ENCODE measurements at regions not wholly inside any gene's neighbourhood (a gene's known extent, or its start where the extent isn't known, plus 50 kb on each side); places are given as distances from the start of the nearest gene placed in this dataset.
A peak's percentile ranks its signal among the peaks of the same experiment; 100 is the strongest.
"Not testable (repeated sequence)": the region's sequence is repeated elsewhere in the genome, so short reads cannot be mapped to it uniquely, and the experiment has no call there.

DNA sequence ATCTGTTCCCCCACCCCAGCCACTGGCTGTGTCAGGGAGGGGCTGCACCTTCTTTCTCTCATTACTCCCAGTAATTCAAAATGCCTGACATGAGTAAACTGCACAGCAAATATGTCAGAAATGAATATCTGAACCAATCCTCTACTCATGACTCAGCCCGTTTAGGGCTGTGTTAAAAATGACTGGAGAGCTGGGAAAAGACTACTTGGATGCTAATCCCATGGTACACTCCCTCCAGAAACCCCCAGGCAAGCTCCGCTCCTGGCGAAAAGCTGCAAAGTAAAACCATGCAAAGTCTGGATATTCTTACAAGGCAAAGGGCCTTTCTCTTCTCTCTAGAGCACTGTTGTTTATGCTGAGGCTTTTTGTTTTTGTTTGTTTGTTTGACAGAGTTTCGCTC is 448.1 kb upstream of the DYNLRB2 start:
- H3K56ac ChIP-seq (ENCODE audit: insufficient read length, low read depth, low read length): no peak overlapping the region
- H3T11ph ChIP-seq (ENCODE audit: low read length): no peak overlapping the region
- no peaks in the 10 kb centered on the region for H3K27me3 ChIP-seq (ENCODE audit: insufficient read depth, low read length)
- no peaks in the 10 kb centered on the region for H3K23me2 ChIP-seq (ENCODE audit: insufficient read length, low read depth, low read length, poor library complexity, severe bottlenecking)
- H3K4me1 Mint-ChIP-seq: peaks cover 6 to 13% of the 10 kb centered on the region in 2 experiments
- no peak overlapping the region for H3K18ac ChIP-seq (ENCODE audit: insufficient read length, low read depth, low read length)
- H3K4me3 Mint-ChIP-seq: no peak overlapping the region
- no peak overlapping the region for H4K8ac ChIP-seq (replicated peaks; ENCODE audit: insufficient read length, low read depth, low read length)
- no peak overlapping the region for H2AK5ac ChIP-seq (ENCODE audit: insufficient read length, low read length)
- H2BK12ac ChIP-seq (ENCODE audit: insufficient read length, low read depth, low read length): no peak overlapping the region
- H2BK15ac ChIP-seq (ENCODE audit: low read depth, low read length): no peak overlapping the region
- no peak for DNase-seq
- TF ChIP-seq, protein P1, sequence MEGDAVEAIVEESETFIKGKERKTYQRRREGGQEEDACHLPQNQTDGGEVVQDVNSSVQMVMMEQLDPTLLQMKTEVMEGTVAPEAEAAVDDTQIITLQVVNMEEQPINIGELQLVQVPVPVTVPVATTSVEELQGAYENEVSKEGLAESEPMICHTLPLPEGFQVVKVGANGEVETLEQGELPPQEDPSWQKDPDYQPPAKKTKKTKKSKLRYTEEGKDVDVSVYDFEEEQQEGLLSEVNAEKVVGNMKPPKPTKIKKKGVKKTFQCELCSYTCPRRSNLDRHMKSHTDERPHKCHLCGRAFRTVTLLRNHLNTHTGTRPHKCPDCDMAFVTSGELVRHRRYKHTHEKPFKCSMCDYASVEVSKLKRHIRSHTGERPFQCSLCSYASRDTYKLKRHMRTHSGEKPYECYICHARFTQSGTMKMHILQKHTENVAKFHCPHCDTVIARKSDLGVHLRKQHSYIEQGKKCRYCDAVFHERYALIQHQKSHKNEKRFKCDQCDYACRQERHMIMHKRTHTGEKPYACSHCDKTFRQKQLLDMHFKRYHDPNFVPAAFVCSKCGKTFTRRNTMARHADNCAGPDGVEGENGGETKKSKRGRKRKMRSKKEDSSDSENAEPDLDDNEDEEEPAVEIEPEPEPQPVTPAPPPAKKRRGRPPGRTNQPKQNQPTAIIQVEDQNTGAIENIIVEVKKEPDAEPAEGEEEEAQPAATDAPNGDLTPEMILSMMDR (conservative IDR thresholded peaks at IDR 0.05): no peak
- H3K23ac ChIP-seq (ENCODE audit: insufficient read length, low read depth, low read length): no peak overlapping the region
- H3K79me2 ChIP-seq (ENCODE audit: insufficient read depth, low read length): no peaks in the 10 kb centered on the region
- H2BK5ac ChIP-seq (ENCODE audit: insufficient read length, low read length): no peak overlapping the region
- no peak overlapping the region for H3K4me2 ChIP-seq (ENCODE audit: insufficient read depth, insufficient read length, low read length)
- peaks cover 5% of the 10 kb centered on the region for H3K9me3 ChIP-seq (ENCODE audit: control insufficient read depth, low read depth, low read length)
- H3K27ac Mint-ChIP-seq: no peak overlapping the region
- peaks cover 6 to 10% of the 10 kb centered on the region in 2 experiments; a peak in 4 of 5 replicates for H3K9me3 Mint-ChIP-seq
- peaks cover 2% of the 10 kb centered on the region; the same call in 1 of the 2 replicates for H3K27me3 Mint-ChIP-seq (ENCODE audit: low read depth)
- no peaks in the 10 kb centered on the region for H4K20me1 ChIP-seq (ENCODE audit: control insufficient read depth, insufficient read depth, insufficient read length)
- H2BK120ac ChIP-seq (ENCODE audit: low read depth, low read length, poor library complexity, severe bottlenecking): no peak overlapping the region
- H4K5ac ChIP-seq (ENCODE audit: insufficient read length, low read depth, low read length): no peak overlapping the region
- no peaks in the 10 kb centered on the region for H3K4me1 ChIP-seq (ENCODE audit: insufficient read depth, low read length)
- H2BK20ac ChIP-seq (ENCODE audit: low read depth, low read length, poor library complexity, severe bottlenecking): no peak overlapping the region
- H3K4ac ChIP-seq (ENCODE audit: low read depth, low read length): no peak overlapping the region
- no peak overlapping the region for H2AFZ ChIP-seq (ENCODE audit: low read length)
- H3K36me3 Mint-ChIP-seq (ENCODE audit: insufficient read depth in 1 of 3, low read depth in 3 of 3): peaks cover 0 to 9% (median 2%) of the 10 kb centered on the region in 3 experiments; a peak in 3 of 7 replicates
- WGBS (ENCODE audit: extremely low coverage, insufficient read length, low lambda C conversion rate): no CpG with 5 or more reads among the region's 4 CpGs
- H3K79me1 ChIP-seq (ENCODE audit: insufficient read depth, low read depth, low read length, poor library complexity, severe bottlenecking): no peaks in the 10 kb centered on the region
- H3K27ac ChIP-seq (ENCODE audit: insufficient read length, low read depth, low read length): no peak overlapping the region
- no peak overlapping the region for H3K9ac ChIP-seq (ENCODE audit: extremely low read depth, insufficient read length, low read length)
- no peak overlapping the region for H4K91ac ChIP-seq (ENCODE audit: insufficient read length, low read depth, low read length)
- no peak overlapping the region for H3K14ac ChIP-seq (ENCODE audit: insufficient read depth, low read length)

GRCh38 chr16:80091453-80091852 is 449.3 kb upstream of the DYNLRB2 start:
- H4K20me1 ChIP-seq (ENCODE audit: control insufficient read depth, insufficient read depth, insufficient read length); H3K14ac ChIP-seq (ENCODE audit: insufficient read depth, low read length); H4K5ac ChIP-seq (ENCODE audit: insufficient read length, low read depth, low read length); H3K23me2 ChIP-seq (ENCODE audit: insufficient read length, low read depth, low read length, poor library complexity, severe bottlenecking); H3K9me3 ChIP-seq (ENCODE audit: control insufficient read depth, low read depth, low read length); H2BK15ac ChIP-seq (ENCODE audit: low read depth, low read length); H4K8ac ChIP-seq (replicated peaks; ENCODE audit: insufficient read length, low read depth, low read length); H3K4me3 Mint-ChIP-seq; H3K79me2 ChIP-seq (ENCODE audit: insufficient read depth, low read length); H2BK20ac ChIP-seq (ENCODE audit: low read depth, low read length, poor library complexity, severe bottlenecking); H3K18ac ChIP-seq (ENCODE audit: insufficient read length, low read depth, low read length); H2BK12ac ChIP-seq (ENCODE audit: insufficient read length, low read depth, low read length); H2BK120ac ChIP-seq (ENCODE audit: low read depth, low read length, poor library complexity, severe bottlenecking); H3K9ac ChIP-seq (ENCODE audit: extremely low read depth, insufficient read length, low read length); H3K4ac ChIP-seq (ENCODE audit: low read depth, low read length); H2BK5ac ChIP-seq (ENCODE audit: insufficient read length, low read length); H3K27ac Mint-ChIP-seq; H3K36me3 Mint-ChIP-seq (ENCODE audit: insufficient read depth in 1 of 3, low read depth in 3 of 3); H3K9me3 Mint-ChIP-seq; H3K27me3 Mint-ChIP-seq (ENCODE audit: low read depth); H2AK5ac ChIP-seq (ENCODE audit: insufficient read length, low read length); H3K56ac ChIP-seq (ENCODE audit: insufficient read length, low read depth, low read length); H3K27me3 ChIP-seq (ENCODE audit: insufficient read depth, low read length); H3K79me1 ChIP-seq (ENCODE audit: insufficient read depth, low read depth, low read length, poor library complexity, severe bottlenecking); H3K23ac ChIP-seq (ENCODE audit: insufficient read length, low read depth, low read length); H4K91ac ChIP-seq (ENCODE audit: insufficient read length, low read depth, low read length); H3K4me1 ChIP-seq (ENCODE audit: insufficient read depth, low read length); H3T11ph ChIP-seq (ENCODE audit: low read length); H3K27ac ChIP-seq (ENCODE audit: insufficient read length, low read depth, low read length); H3K4me2 ChIP-seq (ENCODE audit: insufficient read depth, insufficient read length, low read length); H2AFZ ChIP-seq (ENCODE audit: low read length): not testable (repeated sequence)
- H3K4me1 Mint-ChIP-seq: peaks cover 6 to 13% of the 10 kb centered on the region in 2 experiments
- peak; percentile 44 for DNase-seq
- no CpG with 5 or more reads among the region's 4 CpGs for WGBS (ENCODE audit: extremely low coverage, insufficient read length, low lambda C conversion rate)

Measured in H9 (cell line).